Adrenal gland (tissue), 9 donors: ENCODE measurements at regions not wholly inside any gene's neighbourhood (a gene's known extent, or its start where the extent isn't known, plus 50 kb on each side); places are given as distances from the start of the nearest gene placed in this dataset.

Experiments
- DNase-seq, 7 donors: peaks; one replicate each; pipeline ENCODE4 v3.0.0-alpha.2; 2019 to 2020
- H3K27ac ChIP-seq, 5 donors: fragments of 200-600 bp; sonication (generic) in 4 of 5; 1 replicate in 3 of 5; 2 replicates in 2 of 5; pipeline versions ENCODE4 v1.5.1 to v1.8.0; 2016 to 2020; ENCODE audit warnings: mild to moderate bottlenecking in 1 of 5
- H3K27me3 ChIP-seq: fragments of 200-600 bp; 2 replicates; pipeline ENCODE4 v1.8.0; 2021
- H3K36me3 ChIP-seq, 2 donors: fragments of 200-600 bp; replicated peaks in 1 of 2; 1 replicate in 1 of 2; 2 replicates in 1 of 2; pipeline versions ENCODE4 v1.5.1 to v1.8.0; 2018 to 2022
- H3K4me1 ChIP-seq, 2 donors: fragments of 200-600 bp; replicated peaks in 1 of 2; 1 replicate in 1 of 2; 2 replicates in 1 of 2; pipeline versions ENCODE4 v1.5.1 to v1.8.0; 2018 to 2021
- H3K4me3 ChIP-seq, 4 donors: fragments of 200-600 bp; sonication (generic) in 3 of 4; one replicate each; pipeline ENCODE4 v1.5.1; 2016 to 2018
- H3K9me3 ChIP-seq, 3 donors: fragments of 200-600 bp; sonication (generic) in 1 of 3; replicated peaks in 1 of 3; 1 replicate in 2 of 3; 2 replicates in 1 of 3; pipeline versions ENCODE4 v1.5.1 to v1.8.0; 2016 to 2021
- POLR2A ChIP-seq, 2 donors: fragments of 450-650 bp; IDR thresholded peaks; one replicate each; pipeline ENCODE4 v1.6.1; 2017; ENCODE audit warnings: antibody characterized with exemption in 2 of 2, mild to moderate bottlenecking in 2 of 2, moderate library complexity in 1 of 2
- WGBS, 4 donors: extraction: QIAGEN DNeasy Blood & Tissue Kit in 2 of 4; methylation state at CpG; one replicate each; pipeline versions ENCODE4 v1.1.5 to v1.1.7; 2013 to 2017; 5-methylcytosine and 5-hydroxymethylcytosine counted together
- intact Hi-C, 2 donors: fragments of 100-400 bp; cut with DNase I; formaldehyde crosslinking; loops; one replicate each; pipeline versions ENCODE4 v1.14.1 to v1.15.0; 2022 to 2023
- TF ChIP-seq, protein P1 (sequence below), 6 experiments: fragments of 450-650 bp in 4 of 6; fragments of 200-600 bp in 2 of 6; sonication (generic) in 1 of 6; IDR thresholded peaks; 1 replicate in 5 of 6; 2 replicates in 1 of 6; pipeline versions ENCODE4 v1.5.1 to v1.8.0; 2016 to 2021; ENCODE audit warnings: antibody characterized with exemption in 6 of 6, mild to moderate bottlenecking in 2 of 6, moderate library complexity in 1 of 6
- donor health status: healthy with polysubstance abuse.
- donor health status: Bipolar disorder and iron deficiency.
- donor health status: DM: yes; HTN: yes; CAD: no.
- donor health status: DM: no; HTN: no; CAD: no.
- donor health status: DM: no; HTN: no; CAD: no.

DNA sequence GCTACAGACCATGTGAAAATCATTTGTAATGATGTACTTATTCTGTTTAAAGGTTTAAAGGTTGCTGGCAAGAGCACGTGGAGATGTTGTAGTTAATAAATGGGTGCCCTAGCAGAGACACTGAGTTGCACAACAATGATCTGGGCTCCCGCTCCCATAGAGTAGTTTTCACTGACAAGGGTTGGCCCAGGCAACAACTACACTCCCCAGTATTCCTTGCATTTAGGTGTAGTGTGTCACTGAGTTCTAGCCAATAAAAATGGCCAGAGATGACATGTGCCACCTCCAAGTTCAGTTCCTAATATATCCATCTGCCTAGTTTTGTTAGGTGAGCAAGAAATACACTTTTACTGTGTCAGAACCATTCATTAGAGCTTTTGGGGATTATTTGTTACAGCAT lies 392.1 kb upstream of the MTPN start:
- H3K36me3 ChIP-seq = no peaks in the 10 kb centered on the region
- DNase-seq = no peak
- TF ChIP-seq, protein P1, sequence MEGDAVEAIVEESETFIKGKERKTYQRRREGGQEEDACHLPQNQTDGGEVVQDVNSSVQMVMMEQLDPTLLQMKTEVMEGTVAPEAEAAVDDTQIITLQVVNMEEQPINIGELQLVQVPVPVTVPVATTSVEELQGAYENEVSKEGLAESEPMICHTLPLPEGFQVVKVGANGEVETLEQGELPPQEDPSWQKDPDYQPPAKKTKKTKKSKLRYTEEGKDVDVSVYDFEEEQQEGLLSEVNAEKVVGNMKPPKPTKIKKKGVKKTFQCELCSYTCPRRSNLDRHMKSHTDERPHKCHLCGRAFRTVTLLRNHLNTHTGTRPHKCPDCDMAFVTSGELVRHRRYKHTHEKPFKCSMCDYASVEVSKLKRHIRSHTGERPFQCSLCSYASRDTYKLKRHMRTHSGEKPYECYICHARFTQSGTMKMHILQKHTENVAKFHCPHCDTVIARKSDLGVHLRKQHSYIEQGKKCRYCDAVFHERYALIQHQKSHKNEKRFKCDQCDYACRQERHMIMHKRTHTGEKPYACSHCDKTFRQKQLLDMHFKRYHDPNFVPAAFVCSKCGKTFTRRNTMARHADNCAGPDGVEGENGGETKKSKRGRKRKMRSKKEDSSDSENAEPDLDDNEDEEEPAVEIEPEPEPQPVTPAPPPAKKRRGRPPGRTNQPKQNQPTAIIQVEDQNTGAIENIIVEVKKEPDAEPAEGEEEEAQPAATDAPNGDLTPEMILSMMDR (IDR thresholded peaks at IDR 0.05) = no peak
- no peak for TF ChIP-seq POLR2A (IDR thresholded peaks at IDR 0.05)
- H3K9me3 ChIP-seq = no peaks in the 10 kb centered on the region
- 62 to 77% (median 72%) methylated on average over 2 of the region's 2 CpGs for WGBS, 4 donors
- no peaks in the 10 kb centered on the region for H3K4me1 ChIP-seq
- no peak overlapping the region for H3K4me3 ChIP-seq
- H3K27ac ChIP-seq = no peak overlapping the region
- no peaks in the 10 kb centered on the region for H3K27me3 ChIP-seq
- intact Hi-C loops = no loop called here

DNA sequence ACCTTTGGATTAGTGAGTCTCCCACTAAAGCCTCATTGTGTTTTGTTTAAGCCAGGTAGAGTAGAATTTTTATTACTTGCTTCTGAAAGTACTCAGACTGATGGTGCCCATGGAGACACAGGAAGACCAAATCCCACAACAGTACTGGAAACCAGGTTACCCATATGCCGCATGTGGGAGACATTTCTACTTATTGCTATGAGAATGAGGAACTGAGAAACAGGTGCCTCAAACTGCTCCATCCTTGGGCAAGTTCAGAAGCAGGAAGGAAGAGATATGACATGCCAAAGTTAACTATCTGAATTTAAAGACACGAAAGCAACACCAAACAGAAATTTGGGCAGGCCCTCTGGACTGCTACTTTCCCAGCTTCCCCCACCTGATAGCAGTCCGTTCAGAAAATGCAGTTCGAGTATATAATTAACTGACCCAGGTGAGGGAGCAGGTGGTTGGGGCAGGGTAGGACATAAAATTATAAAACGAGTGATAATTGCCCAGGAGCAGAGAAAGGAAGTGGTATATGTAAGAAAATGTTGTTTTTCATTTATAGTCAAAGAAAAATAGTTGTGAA lies 382.3 kb upstream of the MTPN start:
- no peak for DNase-seq
- Histone ChIP-seq H3K4me1 (no peaks in the 10 kb centered on the region), H3K27me3 (no peaks in the 10 kb centered on the region), H3K36me3 (no peaks in the 10 kb centered on the region), H3K4me3 (no peak overlapping the region), H3K27ac (no peak overlapping the region), H3K9me3 (no peaks in the 10 kb centered on the region)
- WGBS, 4 donors = 57 to 66% (median 62%) methylated on average over 5 of the region's 5 CpGs
- no peak for TF ChIP-seq POLR2A (IDR thresholded peaks at IDR 0.05)
- TF ChIP-seq, protein P1 (IDR thresholded peaks at IDR 0.05) = no peak
- intact Hi-C loops = no loop called here

DNA sequence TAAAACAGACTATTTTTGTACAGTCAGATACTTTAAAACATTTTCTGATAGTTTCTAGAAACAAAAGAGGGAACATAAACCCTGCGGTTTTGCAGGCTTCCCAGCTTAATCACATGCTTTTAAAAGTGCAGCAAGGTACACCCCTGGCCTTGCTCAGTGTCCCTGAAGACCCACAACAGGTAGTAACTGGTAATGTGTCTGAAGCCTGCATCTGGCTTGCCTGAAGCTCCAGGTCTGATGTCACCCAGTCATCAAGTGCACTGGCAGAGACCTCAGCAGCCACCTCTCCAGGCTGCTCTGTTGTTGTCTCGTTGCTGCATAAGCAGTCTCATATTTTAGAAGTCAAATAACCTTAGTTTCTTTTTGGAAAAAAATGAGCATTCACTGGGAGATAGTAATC lies 376.1 kb upstream of the MTPN start:
- no peaks in the 10 kb centered on the region for H3K36me3 ChIP-seq
- intact Hi-C loops = no loop called here
- H3K4me1 ChIP-seq = no peaks in the 10 kb centered on the region
- WGBS, 4 donors = 46 to 61% (median 49%) methylated on average over 2 of the region's 2 CpGs
- no peak overlapping the region for H3K4me3 ChIP-seq
- H3K27me3 ChIP-seq = no peaks in the 10 kb centered on the region
- TF ChIP-seq, protein P1 (IDR thresholded peaks at IDR 0.05) = no peak
- no peak for TF ChIP-seq POLR2A (IDR thresholded peaks at IDR 0.05)
- DNase-seq = no peak
- H3K27ac ChIP-seq = no peak overlapping the region
- H3K9me3 ChIP-seq = no peaks in the 10 kb centered on the region

DNA sequence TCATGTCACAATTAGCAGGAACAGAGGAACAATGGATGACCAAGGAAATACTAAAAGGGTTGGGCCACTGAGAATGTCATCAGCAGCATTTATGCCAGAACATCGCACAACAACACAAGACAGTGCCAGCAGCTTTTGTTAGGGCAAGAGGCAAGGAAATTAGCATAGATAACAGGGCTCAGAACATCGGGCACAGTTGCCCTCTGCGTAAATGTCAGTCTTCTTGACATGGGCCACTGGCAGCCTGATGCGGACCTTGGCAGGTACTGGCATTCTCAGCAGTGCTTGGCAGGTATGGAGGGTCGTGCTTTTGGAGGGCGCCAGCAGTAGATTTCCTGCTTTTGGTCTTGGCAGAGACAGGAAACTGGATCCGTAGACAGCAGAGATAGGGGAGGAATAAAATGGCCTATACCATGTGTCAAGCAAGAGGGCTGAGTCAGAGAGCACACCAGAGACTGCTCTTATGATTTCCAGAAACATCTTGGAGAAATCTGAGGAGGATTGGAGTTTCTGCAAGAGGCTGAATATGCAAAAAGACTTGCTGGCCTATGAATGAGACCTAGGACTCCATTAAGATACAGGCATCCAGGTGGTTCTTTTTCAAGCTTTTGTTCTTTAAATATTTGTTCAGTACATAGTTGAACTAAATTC lies 371.5 kb upstream of the MTPN start:
- H3K27me3 ChIP-seq = no peaks in the 10 kb centered on the region
- H3K4me1 ChIP-seq = no peaks in the 10 kb centered on the region
- 76 to 86% (median 79%) methylated on average over 4 to 7 of the region's 7 CpGs for WGBS, 4 donors
- DNase-seq = no peak
- no peak for TF ChIP-seq POLR2A (IDR thresholded peaks at IDR 0.05)
- TF ChIP-seq, protein P1 (IDR thresholded peaks at IDR 0.05) = no peak
- H3K36me3 ChIP-seq = no peaks in the 10 kb centered on the region
- no peaks in the 10 kb centered on the region for H3K9me3 ChIP-seq
- no peak overlapping the region for H3K27ac ChIP-seq
- H3K4me3 ChIP-seq = no peak overlapping the region
- intact Hi-C loops = no loop called here
